Right lobe of liver (tissue), 6 donors: ENCODE measurements at regions not wholly inside any gene's neighbourhood (a gene's known extent, or its start where the extent isn't known, plus 50 kb on each side); places are given as distances from the start of the nearest gene placed in this dataset.
A peak's percentile ranks its signal among the peaks of the same experiment; 100 is the strongest.

Experiments
- ATAC-seq, 4 donors: fragments of 200-7000 bp; cut with Tn5 transposase; one replicate each; pipeline ENCODE4 v1.9.1; 2020; ENCODE audit warnings: mild to moderate bottlenecking in 4 of 4, moderate library complexity in 4 of 4
- DNase-seq, 3 donors: peaks; one replicate each; pipeline ENCODE4 v3.0.0-alpha.2; 2020
- H3K27ac ChIP-seq, 3 donors: fragments of 200-600 bp; one replicate each; pipeline ENCODE4 v1.8.0; 2022
- H3K27me3 ChIP-seq, 2 donors: fragments of 200-600 bp; one replicate each; pipeline ENCODE4 v1.8.0; 2022
- H3K36me3 ChIP-seq, 4 donors: fragments of 200-600 bp; sonication (generic) in 1 of 4; one replicate each; pipeline versions ENCODE4 v1.5.1 to v1.8.0; 2017 to 2022; ENCODE audit warnings: control low read depth in 1 of 4
- H3K4me1 ChIP-seq, 4 donors: fragments of 200-600 bp; sonication (generic) in 1 of 4; one replicate each; pipeline versions ENCODE4 v1.5.1 to v1.8.0; 2017 to 2022; ENCODE audit warnings: control low read depth in 1 of 4
- H3K4me3 ChIP-seq, 3 donors: fragments of 200-600 bp; one replicate each; pipeline ENCODE4 v1.8.0; 2022
- H3K9me3 ChIP-seq, 4 donors: fragments of 200-600 bp; sonication (generic) in 1 of 4; one replicate each; pipeline versions ENCODE4 v1.5.1 to v1.8.0; 2017 to 2022; ENCODE audit warnings: control low read depth in 1 of 4
- POLR2A ChIP-seq: fragments of 450-650 bp; IDR thresholded peaks from one replicate; pipeline ENCODE4 v1.6.1; 2017; ENCODE audit warnings: antibody characterized with exemption, mild to moderate bottlenecking
- WGBS: methylation state at CpG from one replicate; pipeline ENCODE4 v1.1.6; 2018; ENCODE audit warnings: low coverage, low lambda C conversion rate; ENCODE audit not compliant: insufficient coverage; ENCODE audit errors: missing lambda C conversion rate; 5-methylcytosine and 5-hydroxymethylcytosine counted together
- intact Hi-C, 2 donors: fragments of 100-400 bp; cut with DNase I; formaldehyde crosslinking; loops; one replicate each; pipeline versions ENCODE4 v1.11.2 to v1.14.1; 2022
- TF ChIP-seq, protein P1 (sequence below), 4 donors: fragments of 200-600 bp in 3 of 4; fragments of 450-650 bp in 1 of 4; IDR thresholded peaks; one replicate each; pipeline versions ENCODE4 v1.5.1 to v1.8.0; 2016 to 2022; ENCODE audit warnings: antibody characterized with exemption in 4 of 4, mild to moderate bottlenecking in 2 of 4
- donor health status: DM: no; HTN: yes; CAD: no.
- donor health status: DM: no; HTN: no; CAD: no.
- donor health status: DM: no; HTN: no; CAD: no.
- donor health status: DM: no; HTN: yes; CAD: no.
- donor health status: DM: no; HTN: yes; CAD: no.

DNA sequence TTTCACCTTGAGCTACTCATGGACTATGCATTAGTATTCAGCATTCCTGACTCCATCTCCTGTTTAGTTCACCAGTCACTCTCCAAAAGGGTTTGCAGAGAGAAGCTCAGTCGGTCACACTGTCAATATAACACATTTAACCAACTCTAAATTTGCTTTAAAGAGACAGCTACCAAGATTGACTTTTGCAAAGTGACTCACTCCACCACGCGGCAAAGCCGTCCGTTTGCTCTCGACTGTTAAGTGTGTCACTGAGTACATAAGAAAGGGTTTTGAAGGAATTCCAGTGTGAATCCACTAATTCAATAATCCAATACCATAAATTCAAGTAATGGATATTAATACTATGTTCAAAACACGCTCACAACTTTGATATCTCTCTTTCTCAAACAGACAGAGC lies 1006.7 kb upstream of the NR2F2 start:
- no peaks in the 10 kb centered on the region for H3K9me3 ChIP-seq
- ATAC-seq: no peak
- WGBS: 26% methylated on average over 7 of the region's 7 CpGs

DNA sequence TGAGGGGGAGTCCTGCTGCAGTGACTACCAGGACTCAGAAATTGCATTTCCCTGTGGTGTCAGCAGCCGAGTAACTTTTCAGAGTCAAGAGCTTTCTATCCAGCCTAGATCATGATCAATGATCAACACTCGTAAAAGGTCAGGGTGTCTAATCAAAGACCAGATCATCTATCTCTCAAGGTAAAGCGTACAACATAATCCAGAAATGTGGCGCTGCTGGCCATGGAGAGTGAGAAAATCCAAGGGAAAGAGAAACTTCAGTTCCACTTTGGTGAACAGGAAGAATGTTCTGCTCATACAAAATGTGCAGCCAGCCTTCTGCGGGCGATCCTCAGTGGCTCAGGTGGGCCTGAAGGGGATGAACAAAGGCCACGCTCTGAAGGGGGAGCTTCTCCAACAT lies 1005.8 kb upstream of the NR2F2 start:
- intact Hi-C loops: no loop called here
- no peak for ATAC-seq
- Histone ChIP-seq H3K9me3 (no peaks in the 10 kb centered on the region), H3K27me3 (no peaks in the 10 kb centered on the region), H3K27ac (peak overlapping the region in 2 of 3 donors; percentile 80 to 86), H3K4me1 (no peaks in the 10 kb centered on the region), H3K36me3 (no peaks in the 10 kb centered on the region), H3K4me3 (no peak overlapping the region)
- TF ChIP-seq POLR2A: no peak
- TF ChIP-seq, protein P1, sequence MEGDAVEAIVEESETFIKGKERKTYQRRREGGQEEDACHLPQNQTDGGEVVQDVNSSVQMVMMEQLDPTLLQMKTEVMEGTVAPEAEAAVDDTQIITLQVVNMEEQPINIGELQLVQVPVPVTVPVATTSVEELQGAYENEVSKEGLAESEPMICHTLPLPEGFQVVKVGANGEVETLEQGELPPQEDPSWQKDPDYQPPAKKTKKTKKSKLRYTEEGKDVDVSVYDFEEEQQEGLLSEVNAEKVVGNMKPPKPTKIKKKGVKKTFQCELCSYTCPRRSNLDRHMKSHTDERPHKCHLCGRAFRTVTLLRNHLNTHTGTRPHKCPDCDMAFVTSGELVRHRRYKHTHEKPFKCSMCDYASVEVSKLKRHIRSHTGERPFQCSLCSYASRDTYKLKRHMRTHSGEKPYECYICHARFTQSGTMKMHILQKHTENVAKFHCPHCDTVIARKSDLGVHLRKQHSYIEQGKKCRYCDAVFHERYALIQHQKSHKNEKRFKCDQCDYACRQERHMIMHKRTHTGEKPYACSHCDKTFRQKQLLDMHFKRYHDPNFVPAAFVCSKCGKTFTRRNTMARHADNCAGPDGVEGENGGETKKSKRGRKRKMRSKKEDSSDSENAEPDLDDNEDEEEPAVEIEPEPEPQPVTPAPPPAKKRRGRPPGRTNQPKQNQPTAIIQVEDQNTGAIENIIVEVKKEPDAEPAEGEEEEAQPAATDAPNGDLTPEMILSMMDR (IDR thresholded peaks at IDR 0.05): no peak
- 40% methylated on average over 6 of the region's 7 CpGs for WGBS
- no peak for DNase-seq

More for the DNA sequence above, 1006.7 kb upstream of the NR2F2 start:
- TF ChIP-seq, protein P1 (IDR thresholded peaks at IDR 0.05): no peak
- no peak for TF ChIP-seq POLR2A
- Histone ChIP-seq H3K4me1 (no peaks in the 10 kb centered on the region), H3K36me3 (no peaks in the 10 kb centered on the region), H3K4me3 (no peak overlapping the region), H3K27ac (peak overlapping the region in 2 of 3 donors; percentile 8 to 86), H3K27me3 (no peaks in the 10 kb centered on the region)
- no peak for DNase-seq
- intact Hi-C loops: no loop called here

DNA sequence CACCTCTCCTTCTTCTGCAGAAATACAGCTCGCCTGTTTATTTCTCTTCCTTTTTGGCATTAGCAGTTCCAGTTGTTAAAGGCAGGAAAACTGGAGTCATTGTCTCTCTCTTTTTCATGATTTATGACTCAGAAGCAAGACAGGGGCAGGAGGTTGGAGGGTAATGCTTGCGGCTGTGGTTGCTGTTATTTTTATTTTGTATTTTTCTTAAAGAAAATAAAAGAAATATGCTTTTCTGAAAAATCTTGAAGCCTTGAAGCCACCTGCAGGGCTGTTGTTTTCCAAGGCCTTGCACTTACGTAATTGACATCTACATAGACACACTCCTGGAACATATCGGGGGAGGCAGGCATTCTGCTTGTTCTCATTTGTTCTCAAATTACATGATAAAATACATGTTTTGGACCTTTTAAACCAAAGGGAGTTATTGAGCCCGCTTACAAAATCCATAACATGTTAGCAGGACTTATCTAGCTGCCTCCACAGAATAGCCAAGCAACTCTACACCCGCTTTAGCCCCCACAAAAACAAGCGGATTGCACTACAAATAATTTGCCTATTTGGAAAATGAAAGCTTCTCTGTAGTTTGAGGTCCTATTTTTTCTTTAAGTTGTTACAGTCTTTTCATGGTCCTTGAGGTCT lies 1004.6 kb upstream of the NR2F2 start:
- intact Hi-C loops: no loop called here
- H3K27me3 ChIP-seq: no peaks in the 10 kb centered on the region
- peak overlapping the region; percentile 67 to 86 (median 80) for H3K27ac ChIP-seq
- no peaks in the 10 kb centered on the region for H3K36me3 ChIP-seq
- TF ChIP-seq POLR2A: no peak
- TF ChIP-seq, protein P1 (IDR thresholded peaks at IDR 0.05): no peak
- ATAC-seq (peak; percentile 34 to 62 (median 42)), DNase-seq (no peak)
- peak overlapping the region in 2 of 3 donors; percentile 35 to 42 for H3K4me3 ChIP-seq
- no peaks in the 10 kb centered on the region for H3K9me3 ChIP-seq
- H3K4me1 ChIP-seq: no peaks in the 10 kb centered on the region
- 40% methylated on average over 7 of the region's 7 CpGs for WGBS

DNA sequence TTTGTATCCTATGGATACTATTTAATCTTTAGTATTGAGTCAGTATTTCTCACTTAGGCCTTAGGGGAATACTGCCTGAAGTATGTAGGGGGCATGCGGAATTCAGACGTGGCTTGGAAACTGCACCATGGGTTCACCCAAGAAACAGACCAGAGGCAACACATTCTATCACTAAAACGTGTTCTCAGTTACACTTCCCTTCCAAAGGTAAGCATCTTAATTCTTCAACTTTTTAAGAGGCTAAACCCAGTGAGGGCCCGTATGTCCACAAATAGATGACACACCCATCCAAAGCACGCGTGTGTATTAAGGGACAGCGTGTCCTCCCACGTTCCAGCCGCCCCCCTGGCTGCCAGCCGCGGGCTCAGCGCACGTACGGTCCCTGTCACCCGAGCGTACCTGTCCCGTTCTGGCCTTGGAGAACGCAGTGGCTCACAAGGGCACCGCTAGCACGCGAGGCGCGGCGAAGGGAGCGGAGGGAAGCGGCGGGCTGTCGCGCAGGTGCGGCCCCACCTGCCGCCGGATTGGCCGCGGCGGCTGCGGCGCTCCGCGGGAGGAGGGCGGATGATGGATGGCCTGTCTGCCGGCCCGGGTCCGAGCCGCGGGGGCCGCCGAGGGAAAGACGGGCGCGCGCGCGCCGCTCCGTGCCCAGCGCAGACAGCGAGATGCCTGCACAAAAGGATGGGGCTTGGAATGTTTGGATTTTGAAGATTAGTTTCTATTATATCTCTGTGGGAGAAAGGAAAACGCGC lies 1003.9 kb upstream of the NR2F2 start:
- intact Hi-C loops: no loop called here
- WGBS: 16% methylated on average over 21 of the region's 59 CpGs

More for the DNA sequence above, 1003.9 kb upstream of the NR2F2 start:
- Histone ChIP-seq H3K36me3 (no peaks in the 10 kb centered on the region), H3K4me3 (peak overlapping the region; percentile 18 to 42 (median 35)), H3K9me3 (no peaks in the 10 kb centered on the region), H3K4me1 (no peaks in the 10 kb centered on the region), H3K27ac (peak overlapping the region; percentile 67 to 86 (median 80)), H3K27me3 (no peaks in the 10 kb centered on the region)
- TF ChIP-seq, protein P1 (IDR thresholded peaks at IDR 0.05): no peak
- TF ChIP-seq POLR2A: no peak
- peak in 3 of 4 donors; percentile 27 to 43 (median 28) for ATAC-seq
- DNase-seq: peak in 1 of 3 donors; percentile 24
